ENCODE measurements at regions not wholly inside any gene's neighbourhood (a gene's known extent, or its start where the extent isn't known, plus 50 kb on each side); places are given as distances from the start of the nearest gene placed in this dataset.

DNA sequence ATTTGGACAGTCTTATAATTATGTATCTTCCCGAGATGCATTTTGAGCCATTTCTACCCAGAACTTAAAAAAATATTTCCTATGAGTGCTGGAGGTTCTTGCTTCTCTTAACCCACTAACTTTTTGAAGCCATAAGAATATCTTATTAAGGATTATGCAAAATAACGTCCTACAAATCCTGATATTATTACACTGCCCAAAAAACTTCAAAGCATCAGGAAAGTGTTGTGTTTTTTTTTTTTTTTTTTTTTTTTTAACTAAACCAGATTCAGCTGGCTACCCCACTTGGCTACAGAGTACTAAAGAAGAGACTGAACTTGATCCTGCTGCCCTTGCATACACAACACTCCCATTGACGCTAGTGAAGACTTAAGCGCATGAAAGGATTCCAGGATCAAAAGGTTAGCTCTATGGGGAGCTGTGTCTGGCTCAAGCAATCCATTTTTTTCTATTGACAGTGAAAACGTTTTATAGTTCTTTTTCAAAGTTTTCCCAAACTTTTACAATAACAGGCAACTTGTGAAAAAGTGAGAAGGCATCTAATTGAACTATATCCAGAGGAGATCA lies 141.4 kb downstream of the KCNRG start:
- Mint-ChIP-seq H3K9me3 (no peaks in the 10 kb centered on the region), H3K27ac (no peak overlapping the region), H3K27me3 (ENCODE audit: low read depth in 2 of 2) (peaks cover 6 to 7% of the 10 kb centered on the region in 2 donors), H3K4me3 (no peak overlapping the region), H3K4me1 (peaks cover 14% of the 10 kb centered on the region in 2 donors), H3K36me3 (no peaks in the 10 kb centered on the region)
- H3K4me1 ChIP-seq (ENCODE audit: control insufficient read depth, insufficient read depth, low read length) = no peaks in the 10 kb centered on the region
- ATAC-seq = no peak
- no peaks in the 10 kb centered on the region for H3K9me3 ChIP-seq (ENCODE audit: control insufficient read depth, insufficient read depth, low read length)
- WGBS (ENCODE audit: insufficient coverage) = 100% methylated on average over 2 of the region's 5 CpGs
- no peak for DNase-seq
- no peaks in the 10 kb centered on the region for H3K36me3 ChIP-seq (ENCODE audit: control insufficient read depth, insufficient read depth, low read length)
- intact Hi-C loops (cut with micrococcal nuclease) = no loop called here
- H3K27ac ChIP-seq (ENCODE audit: low read length) = no peak overlapping the region
- TF ChIP-seq, protein P1, sequence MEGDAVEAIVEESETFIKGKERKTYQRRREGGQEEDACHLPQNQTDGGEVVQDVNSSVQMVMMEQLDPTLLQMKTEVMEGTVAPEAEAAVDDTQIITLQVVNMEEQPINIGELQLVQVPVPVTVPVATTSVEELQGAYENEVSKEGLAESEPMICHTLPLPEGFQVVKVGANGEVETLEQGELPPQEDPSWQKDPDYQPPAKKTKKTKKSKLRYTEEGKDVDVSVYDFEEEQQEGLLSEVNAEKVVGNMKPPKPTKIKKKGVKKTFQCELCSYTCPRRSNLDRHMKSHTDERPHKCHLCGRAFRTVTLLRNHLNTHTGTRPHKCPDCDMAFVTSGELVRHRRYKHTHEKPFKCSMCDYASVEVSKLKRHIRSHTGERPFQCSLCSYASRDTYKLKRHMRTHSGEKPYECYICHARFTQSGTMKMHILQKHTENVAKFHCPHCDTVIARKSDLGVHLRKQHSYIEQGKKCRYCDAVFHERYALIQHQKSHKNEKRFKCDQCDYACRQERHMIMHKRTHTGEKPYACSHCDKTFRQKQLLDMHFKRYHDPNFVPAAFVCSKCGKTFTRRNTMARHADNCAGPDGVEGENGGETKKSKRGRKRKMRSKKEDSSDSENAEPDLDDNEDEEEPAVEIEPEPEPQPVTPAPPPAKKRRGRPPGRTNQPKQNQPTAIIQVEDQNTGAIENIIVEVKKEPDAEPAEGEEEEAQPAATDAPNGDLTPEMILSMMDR (IDR thresholded peaks at IDR 0.05) = no peak
- no peak overlapping the region for H3K4me3 ChIP-seq (ENCODE audit: low read length)
- H3K27me3 ChIP-seq (ENCODE audit: control insufficient read depth, insufficient read depth, low read length) = no peaks in the 10 kb centered on the region

DNA sequence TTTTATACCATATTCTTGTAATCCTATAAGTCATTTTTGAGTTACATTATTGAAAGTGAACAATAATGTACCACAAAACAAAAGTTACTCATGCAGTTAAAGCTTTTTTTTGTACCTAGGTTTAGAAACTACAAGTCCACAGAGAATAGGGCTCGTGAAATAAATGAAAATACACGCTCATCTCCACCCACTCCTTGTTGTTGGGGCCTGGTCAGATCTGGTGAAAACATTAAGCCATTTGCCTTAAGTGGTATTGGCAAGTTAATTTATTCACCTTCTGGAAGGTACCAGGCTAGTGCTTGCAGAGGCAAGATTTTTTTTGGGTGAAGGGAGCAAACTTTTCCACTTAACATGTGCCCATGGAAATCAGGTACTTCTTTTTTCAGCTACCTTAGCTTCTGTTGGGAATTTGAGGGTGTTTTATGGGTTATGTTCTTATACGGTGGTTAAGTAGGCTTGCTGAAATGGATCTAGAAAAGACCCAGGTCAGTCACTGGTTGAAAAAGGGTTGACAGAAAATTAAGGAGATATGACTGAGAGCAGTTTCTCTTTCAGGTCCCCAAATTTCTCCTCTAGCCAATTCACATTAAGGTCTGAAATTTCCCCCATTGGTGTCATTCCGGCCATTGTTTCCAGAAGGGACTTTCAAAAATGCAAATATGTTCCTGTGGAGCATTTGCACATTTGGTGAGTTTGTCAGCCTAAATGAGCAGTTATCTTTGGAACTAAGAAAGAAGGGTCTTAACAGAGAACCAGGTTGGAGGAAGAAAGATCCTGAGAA lies 143.3 kb downstream of the KCNRG start:
- intact Hi-C loops (cut with micrococcal nuclease) = no loop called here
- Mint-ChIP-seq H3K36me3 (no peaks in the 10 kb centered on the region), H3K4me1 (no peaks in the 10 kb centered on the region), H3K27me3 (ENCODE audit: low read depth in 2 of 2) (peaks cover 6 to 7% of the 10 kb centered on the region in 2 donors), H3K27ac (no peak overlapping the region), H3K9me3 (no peaks in the 10 kb centered on the region), H3K4me3 (no peak overlapping the region)
- H3K27ac ChIP-seq (ENCODE audit: low read length) = no peak overlapping the region
- TF ChIP-seq, protein P1 (IDR thresholded peaks at IDR 0.05) = no peak
- no peaks in the 10 kb centered on the region for H3K27me3 ChIP-seq (ENCODE audit: control insufficient read depth, insufficient read depth, low read length)
- H3K4me1 ChIP-seq (ENCODE audit: control insufficient read depth, insufficient read depth, low read length) = no peaks in the 10 kb centered on the region
- 92% methylated on average over 3 of the region's 4 CpGs for WGBS (ENCODE audit: insufficient coverage)
- no peaks in the 10 kb centered on the region for H3K36me3 ChIP-seq (ENCODE audit: control insufficient read depth, insufficient read depth, low read length)
- no peak for ATAC-seq
- no peak for DNase-seq
- H3K4me3 ChIP-seq (ENCODE audit: low read length) = no peak overlapping the region
- no peaks in the 10 kb centered on the region for H3K9me3 ChIP-seq (ENCODE audit: control insufficient read depth, insufficient read depth, low read length)

DNA sequence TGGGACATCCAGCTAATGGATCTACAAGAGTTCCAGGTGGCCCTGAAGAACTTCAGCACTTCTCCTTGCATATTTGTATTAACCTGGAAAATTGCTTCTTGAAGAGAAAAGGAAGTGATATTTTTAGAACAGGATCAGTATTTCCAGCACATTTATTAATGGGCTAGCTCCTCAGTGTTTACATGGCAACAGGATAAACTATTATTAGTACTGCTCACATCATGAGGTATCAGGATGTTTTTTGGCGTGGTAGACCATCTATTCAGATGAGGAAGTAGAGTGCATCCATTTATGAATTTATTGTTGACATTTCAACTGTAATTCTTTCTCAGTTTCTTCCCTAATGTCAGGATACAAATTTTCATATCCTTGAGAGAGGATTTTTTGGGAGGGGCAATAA lies 144.4 kb downstream of the KCNRG start:
- H3K27me3 Mint-ChIP-seq (ENCODE audit: low read depth in 2 of 2) = peaks cover 6 to 7% of the 10 kb centered on the region in 2 donors
- H3K4me3 Mint-ChIP-seq = no peak overlapping the region
- Histone ChIP-seq H3K27me3 (ENCODE audit: control insufficient read depth, insufficient read depth, low read length) (no peaks in the 10 kb centered on the region), H3K36me3 (ENCODE audit: control insufficient read depth, insufficient read depth, low read length) (no peaks in the 10 kb centered on the region), H3K4me3 (ENCODE audit: low read length) (no peak overlapping the region), H3K9me3 (ENCODE audit: control insufficient read depth, insufficient read depth, low read length) (no peaks in the 10 kb centered on the region), H3K27ac (ENCODE audit: low read length) (no peak overlapping the region), H3K4me1 (ENCODE audit: control insufficient read depth, insufficient read depth, low read length) (no peaks in the 10 kb centered on the region)
- DNase-seq (no peak), ATAC-seq (no peak)
- no peaks in the 10 kb centered on the region for H3K4me1 Mint-ChIP-seq
- H3K9me3 Mint-ChIP-seq = no peaks in the 10 kb centered on the region
- H3K27ac Mint-ChIP-seq = no peak overlapping the region
- TF ChIP-seq, protein P1 (IDR thresholded peaks at IDR 0.05) = no peak
- 83% methylated on average over 1 of the region's 1 CpG for WGBS (ENCODE audit: insufficient coverage)
- no peaks in the 10 kb centered on the region for H3K36me3 Mint-ChIP-seq
- intact Hi-C loops (cut with micrococcal nuclease) = no loop called here
